SK-N-SH treated with all-trans-retinoic acid at 6 μM for 48 hours (cell line): ENCODE measurements at regions not wholly inside any gene's neighbourhood (a gene's known extent, or its start where the extent isn't known, plus 50 kb on each side); places are given as distances from the start of the nearest gene placed in this dataset.

Experiments
- ARNTL ChIP-seq: fragments of 450-650 bp; formaldehyde crosslinking; IDR thresholded peaks from 2 replicates; pipeline ENCODE4 v1.5.0; 2020; ENCODE audit warnings: low read depth, mild to moderate bottlenecking, moderate library complexity, borderline replicate concordance
- GLIS3 ChIP-seq: fragments of 250-450 bp; sonication (Bioruptor Pico); IDR thresholded peaks from 2 replicates; pipeline ENCODE4 v1.5.0; 2020; ENCODE audit warnings: mild to moderate bottlenecking, moderate library complexity
- PPARA ChIP-seq: fragments of 250-450 bp; sonication (Bioruptor Pico); IDR thresholded peaks from 2 replicates; pipeline ENCODE4 v1.5.0; 2020; ENCODE audit warnings: mild to moderate bottlenecking, borderline replicate concordance
- RARB ChIP-seq: fragments of 250-450 bp; sonication (Bioruptor Pico); IDR thresholded peaks from 2 replicates; pipeline ENCODE4 v1.8.0; 2021; ENCODE audit warnings: mild to moderate bottlenecking, moderate library complexity

GRCh38 chr12:30814295-30814655, 59.5 kb upstream of the CAPRIN2 start:
- no peak for TF ChIP-seq ARNTL (CRISPR knock-in tag)
- TF ChIP-seq RARB (CRISPR knock-in tag): no peak
- TF ChIP-seq PPARA (CRISPR knock-in tag): no peak
- no peak for TF ChIP-seq GLIS3 (CRISPR knock-in tag)
